AG04449 (cell line): ENCODE measurements at regions not wholly inside any gene's neighbourhood (a gene's known extent, or its start where the extent isn't known, plus 50 kb on each side); places are given as distances from the start of the nearest gene placed in this dataset.
"Not testable (repeated sequence)": the region's sequence is repeated elsewhere in the genome, so short reads cannot be mapped to it uniquely, and the experiment has no call there.

Experiments
- CTCF ChIA-PET: fragments of 350-600 bp; formaldehyde crosslinking; extraction: SDS; loops from one replicate; lab custom pipeline; 2021; ENCODE audit warnings: antibody characterized with exemption; lab: Yijun Ruan, JAX
- POLR2A ChIA-PET: fragments of 400-600, 350-600 bp; formaldehyde crosslinking; extraction: SDS; loops from one replicate; lab custom pipeline; 2020; ENCODE audit warnings: antibody characterized with exemption, inconsistent platforms; lab: Yijun Ruan, JAX
- DNase-seq: peaks from one replicate; pipeline ENCODE4 v3.0.0-alpha.2; 2010; ENCODE audit warnings: low read depth, low spot score
- H3K4me3 ChIP-seq: 2 replicates; pipeline ENCODE4 v1.5.1; 2011; ENCODE audit warnings: low read depth, mild to moderate bottlenecking, control low read depth, low read length
- CTCF ChIP-seq: IDR thresholded peaks from one replicate; pipeline ENCODE4 v1.5.1; 2011; ENCODE audit warnings: mild to moderate bottlenecking, moderate library complexity, low read length, control low read depth, inconsistent platforms; ENCODE audit not compliant: insufficient read depth; ENCODE audit errors: missing control alignments

DNA sequence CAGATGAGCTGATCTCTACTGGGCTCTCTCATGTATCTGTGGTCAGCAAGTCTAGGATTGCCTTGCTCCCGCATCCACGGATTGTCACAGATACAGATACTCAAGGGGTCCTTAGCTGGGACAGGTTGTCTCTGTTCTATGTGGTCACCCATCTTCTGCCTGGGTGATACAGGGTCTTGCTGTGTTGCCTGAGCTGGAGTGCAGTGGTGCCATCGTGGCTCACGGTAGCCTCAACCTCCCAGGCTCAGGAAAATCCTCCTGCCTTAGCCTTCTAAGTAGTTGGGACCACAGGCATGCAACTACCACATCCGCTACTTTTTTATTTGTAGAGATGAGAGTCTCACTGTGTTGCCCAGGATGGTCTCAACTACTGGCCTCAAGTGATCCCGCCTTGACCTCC, 72.5 kb upstream of the ZNF217 start:
- DNase-seq = no peak
- TF ChIP-seq CTCF = no peak
- ChIA-PET POLR2A (no interaction called here), CTCF (no interaction called here)
- no peak overlapping the region for H3K4me3 ChIP-seq

DNA sequence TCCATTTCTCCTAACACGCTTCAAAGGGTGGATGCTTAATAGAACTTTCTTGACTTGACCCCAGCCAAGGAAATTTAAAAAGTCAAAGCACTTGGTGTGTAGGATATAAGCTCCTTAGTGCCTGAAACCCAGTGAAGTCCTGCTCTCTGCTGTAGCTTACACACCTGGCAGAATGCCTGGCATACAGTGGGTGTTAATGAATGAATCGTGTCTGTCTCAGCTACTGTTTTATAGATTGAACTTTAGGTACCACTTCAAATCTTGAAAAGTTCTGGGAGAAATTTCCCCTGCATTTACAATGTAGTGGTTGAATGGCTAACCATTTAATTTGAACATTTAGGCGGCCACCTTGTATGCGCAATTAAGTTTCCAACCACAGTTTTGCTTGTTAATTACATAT, 70.5 kb upstream of the ZNF217 start:
- H3K4me3 ChIP-seq = no peak overlapping the region
- DNase-seq = no peak
- ChIA-PET CTCF (interaction anchor here (0.6 kb wide), 1 partner anchor 50 kb away, joined by 3 read pairs; no protein-coding TSS in a partner anchor), POLR2A (interaction anchor here (0.6 kb wide), 1 partner anchor 242 kb away, joined by 3 read pairs; no protein-coding TSS in a partner anchor)
- no peak for TF ChIP-seq CTCF

DNA sequence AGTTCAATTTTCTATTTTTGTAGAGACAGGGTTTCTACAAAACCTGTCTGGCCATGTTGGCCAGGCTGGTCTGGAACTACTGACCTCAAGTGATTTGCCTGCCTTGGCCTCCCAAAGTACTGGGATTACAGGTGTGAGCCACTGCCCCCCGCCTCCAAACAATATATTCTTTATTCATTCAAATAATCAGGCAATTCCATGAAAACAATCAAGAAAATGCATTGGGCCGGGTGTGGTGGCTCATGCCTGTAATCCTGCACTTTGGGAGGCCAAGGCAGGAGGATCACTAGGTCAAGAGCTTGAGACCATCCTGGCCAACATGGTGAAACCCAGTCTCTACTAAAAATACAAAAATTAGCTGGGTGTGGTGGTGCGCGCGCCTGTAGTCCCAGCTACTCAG, 69.9 kb upstream of the ZNF217 start:
- DNase-seq, H3K4me3 ChIP-seq, POLR2A ChIA-PET: not testable (repeated sequence)
- CTCF ChIA-PET = interaction anchor here (0.6 kb wide), 1 partner anchor 50 kb away, joined by 3 read pairs; no protein-coding TSS in a partner anchor

DNA sequence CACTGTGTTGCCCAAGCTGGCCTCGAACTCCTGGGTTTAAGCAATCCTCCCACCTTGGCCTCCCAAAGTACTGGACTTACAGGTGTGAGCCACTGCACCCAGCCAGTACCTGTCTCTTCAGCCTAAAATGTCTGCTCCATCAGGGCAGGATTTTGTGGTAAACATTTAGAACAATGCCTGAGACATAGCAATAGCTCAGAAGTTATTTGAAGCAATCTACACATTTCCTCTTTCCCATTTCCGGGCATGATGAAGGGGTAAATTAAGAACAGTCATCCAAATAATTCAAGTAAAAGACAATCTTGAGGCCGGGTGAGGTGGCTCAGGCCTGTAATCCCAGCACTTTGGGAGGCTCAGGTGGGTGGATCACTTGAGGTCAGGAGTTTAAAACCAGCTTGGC, 69.0 kb upstream of the ZNF217 start:
- no peak overlapping the region for H3K4me3 ChIP-seq
- DNase-seq = no peak
- CTCF ChIA-PET = interaction anchor here (1.2 to 2.4 kb wide), 3 partner anchors 15 to 277 kb away, joined by 3 to 13 read pairs (median 5); no protein-coding TSS in a partner anchor
- no peak for TF ChIP-seq CTCF
- POLR2A ChIA-PET = no interaction called here

DNA sequence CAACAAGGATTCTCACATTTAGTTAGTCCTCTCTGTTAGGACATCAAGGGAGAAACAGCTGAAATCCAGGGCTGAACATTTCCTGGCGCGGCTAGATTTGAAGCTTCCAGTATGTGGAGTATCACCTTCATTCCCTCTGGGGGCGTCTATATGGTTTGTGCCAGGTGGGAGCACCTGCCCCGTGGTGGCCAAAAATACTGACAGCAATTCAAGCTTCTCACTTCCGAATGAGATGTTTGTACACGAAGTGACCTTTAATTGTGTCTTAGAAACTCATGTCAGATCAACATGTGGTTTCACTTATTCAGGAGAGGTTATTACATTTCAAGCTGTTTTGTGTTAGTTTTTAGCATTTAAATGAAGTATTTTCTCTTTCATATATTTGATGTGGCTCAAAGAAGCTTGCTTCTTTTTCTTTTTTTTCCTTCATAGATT, 67.3 kb upstream of the ZNF217 start:
- POLR2A ChIA-PET = no interaction called here

GRCh38 chr20:53660078-53660909, 66.7 kb upstream of the ZNF217 start:
- TF ChIP-seq CTCF = no peak
- no peak for DNase-seq
- ChIA-PET POLR2A (no interaction called here), CTCF (interaction anchor here (1.3 to 2.4 kb wide), 4 partner anchors 11 to 402 kb away, joined by 4 to 13 read pairs (median 4); no protein-coding TSS in a partner anchor)
- peak overlapping the region; percentile 6; the same call in 1 of the 2 replicates for H3K4me3 ChIP-seq

More for the DNA sequence above, 67.3 kb upstream of the ZNF217 start:
- no peak for DNase-seq
- H3K4me3 ChIP-seq = no peak overlapping the region
- CTCF ChIA-PET = interaction anchor here (1.3 to 2.4 kb wide), 5 partner anchors 10 to 401 kb away, joined by 4 to 13 read pairs (median 4); no protein-coding TSS in a partner anchor
- TF ChIP-seq CTCF = no peak
